GM19468 (cell line): ENCODE measurements at regions not wholly inside any gene's neighbourhood (a gene's known extent, or its start where the extent isn't known, plus 50 kb on each side); places are given as distances from the start of the nearest gene placed in this dataset.
"Not testable (repeated sequence)": the region's sequence is repeated elsewhere in the genome, so short reads cannot be mapped to it uniquely, and the experiment has no call there.

Experiments used
- ATAC-seq: cut with Tn5 transposase; IDR thresholded peaks from one replicate; pipeline ENCODE4 v1.9.1; 2021; ENCODE audit warnings: mild to moderate bottlenecking, moderate library complexity, moderate number of reproducible peaks; ENCODE audit not compliant: unreplicated experiment; ENCODE audit errors: extremely low read depth

DNA sequence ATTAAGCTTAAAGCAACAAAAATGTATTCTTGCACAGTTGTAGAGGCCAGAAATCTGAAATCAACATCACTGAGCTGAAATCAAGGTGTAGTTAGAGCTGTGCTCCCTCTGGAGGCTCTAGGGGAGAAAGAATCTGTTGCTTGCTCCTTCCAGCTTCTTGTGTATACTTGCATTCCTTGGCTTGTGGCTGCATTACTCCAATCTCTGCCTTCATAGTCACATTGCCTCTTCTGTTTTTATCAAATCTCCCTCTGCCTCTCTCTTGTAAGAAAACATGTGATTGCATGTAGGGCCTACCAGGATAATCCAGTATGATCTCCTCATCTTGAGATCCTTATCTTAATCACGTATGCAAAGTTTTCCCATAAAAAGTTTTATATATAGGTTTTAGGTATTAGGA is 487.9 kb upstream of the SGO1 start:
- no peak for ATAC-seq

GRCh38 chr3:20669675-20670074 is 483.7 kb upstream of the SGO1 start:
- no peak for ATAC-seq

DNA sequence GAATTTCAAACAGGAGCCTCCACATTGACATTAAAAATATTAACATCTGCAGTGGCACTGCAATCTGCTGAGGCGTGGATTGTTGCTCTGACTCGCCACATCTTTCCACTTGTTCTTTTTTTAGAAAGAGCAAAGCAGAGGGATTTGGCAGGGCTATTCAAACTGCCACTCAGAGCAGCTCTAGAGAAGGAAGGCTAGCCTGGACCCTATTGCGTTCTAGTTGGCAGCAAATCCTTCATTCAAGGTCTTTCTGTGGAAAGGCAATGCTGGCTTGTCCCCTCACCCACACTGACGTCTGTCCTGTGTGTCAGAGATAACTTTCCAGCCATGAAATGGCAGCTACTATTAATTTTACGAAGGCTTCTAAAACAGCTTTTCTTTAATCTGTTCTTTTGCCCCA is 483.2 kb upstream of the SGO1 start:
- no peak for ATAC-seq

GRCh38 chr3:20668411-20668810 is 482.4 kb upstream of the SGO1 start:
- ATAC-seq = no peak

DNA sequence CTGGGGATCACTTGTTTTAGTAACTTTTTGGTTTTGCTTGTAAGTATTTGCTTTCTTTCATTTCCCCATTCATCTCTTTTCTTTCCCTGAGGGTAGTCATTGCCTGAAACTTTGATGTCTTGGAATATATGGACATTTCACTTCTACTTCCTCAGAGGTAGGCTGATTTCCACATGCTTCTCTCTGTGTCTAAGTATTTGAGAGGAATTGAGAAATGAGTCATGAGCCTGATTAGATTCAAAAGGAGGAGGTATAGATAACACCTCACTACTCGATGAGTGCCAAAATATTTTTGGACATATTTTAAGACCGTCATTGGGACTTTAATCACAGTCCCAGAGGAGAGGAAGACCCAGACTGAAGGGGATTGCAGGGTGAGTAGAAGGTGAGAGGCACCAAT is 480.1 kb upstream of the SGO1 start:
- ATAC-seq = no peak

DNA sequence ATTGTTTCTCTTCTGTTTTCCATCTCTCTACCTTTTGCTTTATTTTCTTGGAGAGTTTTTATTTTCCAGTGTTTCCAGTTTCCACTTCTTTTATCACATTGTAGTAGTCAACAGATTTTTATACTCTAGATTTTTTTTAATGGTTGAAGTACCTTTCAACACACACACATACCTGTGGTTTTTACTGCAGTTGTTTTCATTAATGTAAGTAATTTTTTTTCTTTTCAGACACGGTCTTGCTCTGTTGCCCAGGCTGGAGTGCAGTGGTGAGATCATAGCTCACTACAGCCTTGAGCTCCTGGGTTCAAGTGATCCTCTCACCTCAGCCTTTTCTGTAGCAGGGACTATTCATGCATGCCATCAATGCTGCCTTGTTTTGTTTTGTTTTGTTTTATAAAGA is 472.5 kb upstream of the SGO1 start:
- no peak for ATAC-seq

- no peak for ATAC-seq
Measured at GRCh38 chr3:20657560-20657959, 471.6 kb upstream of the SGO1 start.

DNA sequence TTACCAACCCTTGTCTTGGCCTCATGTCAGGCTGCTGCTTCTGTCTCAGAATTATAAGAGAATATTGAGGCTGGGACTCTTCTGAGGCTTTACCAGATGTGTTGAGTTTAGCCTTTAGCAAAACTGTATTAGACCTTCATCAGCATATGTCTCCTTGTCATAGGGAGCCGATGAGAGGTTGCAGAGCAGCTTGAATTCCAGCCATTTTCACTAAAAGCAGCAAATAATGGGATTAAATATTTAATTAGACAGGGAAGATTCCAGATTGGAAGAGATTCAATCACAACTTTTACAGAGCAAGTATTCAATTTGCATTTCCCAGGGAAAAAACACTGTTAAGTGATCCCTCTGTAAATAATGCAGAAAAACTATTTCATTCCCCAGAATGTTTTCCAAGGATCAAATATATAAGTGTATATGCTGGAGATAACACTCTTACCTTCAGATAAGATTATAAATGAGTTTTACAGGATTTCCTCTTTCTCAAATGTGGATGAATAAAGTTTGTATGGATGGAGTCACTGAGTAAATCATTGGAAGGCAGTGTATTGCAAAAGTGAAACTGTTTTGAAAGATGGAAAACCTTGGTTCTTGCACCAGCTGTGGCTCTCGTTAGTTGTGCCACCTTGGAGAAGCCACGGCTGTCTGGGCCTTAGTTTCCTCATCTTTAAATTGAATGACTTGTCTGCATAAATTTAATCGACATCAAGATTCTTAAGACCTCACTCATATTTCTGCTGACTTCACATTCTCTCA is 466.4 kb upstream of the SGO1 start:
- ATAC-seq = no peak

- ATAC-seq = no peak
Measured at GRCh38 chr3:20648921-20649381, 462.9 kb upstream of the SGO1 start.

- no peak for ATAC-seq
Measured at GRCh38 chr3:20648294-20648693, 462.3 kb upstream of the SGO1 start.

- no peak for ATAC-seq
Measured at GRCh38 chr3:20646425-20646824, 460.4 kb upstream of the SGO1 start.

DNA sequence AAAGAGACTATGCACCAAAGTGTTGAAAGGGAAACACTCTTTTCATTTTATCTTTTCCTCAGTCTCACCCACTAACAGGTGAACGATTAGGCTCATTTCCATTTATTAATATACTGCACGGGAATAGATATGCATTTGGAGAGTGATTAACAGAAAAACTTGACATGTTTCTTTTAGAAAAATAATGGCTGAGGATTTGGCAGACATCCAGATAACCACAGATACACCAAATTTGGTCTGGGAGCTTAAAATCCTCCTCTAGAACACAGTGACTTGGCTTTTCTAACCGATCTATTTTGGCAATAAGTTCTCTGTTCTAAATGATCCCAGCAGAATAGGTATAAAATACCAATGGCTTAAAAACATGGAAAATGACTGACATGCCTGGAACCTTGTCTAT is 459.3 kb upstream of the SGO1 start:
- no peak for ATAC-seq

- no peak for ATAC-seq
Measured at GRCh38 chr3:20637729-20638128, 451.7 kb upstream of the SGO1 start.

- no peak for ATAC-seq
Measured at GRCh38 chr3:20622304-20622703, 436.3 kb upstream of the SGO1 start.

GRCh38 chr3:20618621-20619020 is 432.6 kb upstream of the SGO1 start:
- not testable (repeated sequence) for ATAC-seq

DNA sequence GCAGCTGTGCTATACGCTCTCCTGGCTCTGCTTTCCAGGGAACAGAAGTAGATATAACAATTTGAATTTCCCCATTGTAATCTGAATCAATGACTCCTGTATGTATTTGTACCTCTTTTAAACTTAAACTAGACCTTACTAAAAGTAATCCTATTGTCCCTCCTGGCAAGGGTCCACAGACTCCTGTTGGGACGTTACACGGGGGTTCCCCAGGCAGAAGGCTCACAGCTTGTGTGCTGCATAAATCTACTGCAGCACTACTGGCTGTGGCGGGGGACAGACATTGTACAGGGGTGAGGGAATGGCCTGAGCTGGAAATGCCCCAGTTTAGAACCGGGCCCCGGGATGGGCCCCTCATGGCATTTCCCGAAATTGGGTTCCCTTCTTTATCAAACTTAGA is 432.2 kb upstream of the SGO1 start:
- not testable (repeated sequence) for ATAC-seq

GRCh38 chr3:20615982-20616381 is 430.0 kb upstream of the SGO1 start:
- not testable (repeated sequence) for ATAC-seq

GRCh38 chr3:20608054-20608738 is 422.2 kb upstream of the SGO1 start:
- no peak for ATAC-seq

DNA sequence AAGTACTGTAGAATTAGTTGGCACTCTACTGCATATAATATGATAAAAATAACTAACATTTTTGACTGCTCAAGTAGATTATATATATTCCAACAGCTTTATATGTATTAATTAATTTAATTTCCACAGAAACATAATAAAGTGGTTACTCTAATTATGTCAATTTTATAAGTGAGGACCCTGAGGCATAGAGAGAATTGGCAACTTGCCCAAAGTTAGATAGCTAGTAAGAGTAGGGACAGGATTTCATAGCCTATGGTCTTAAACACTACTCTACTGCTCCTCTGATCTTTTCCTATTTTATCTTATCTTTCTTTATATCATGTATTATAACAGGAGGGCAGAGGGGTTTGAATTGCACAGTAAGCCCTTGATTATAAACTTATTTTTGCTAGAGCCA is 418.7 kb upstream of the SGO1 start:
- ATAC-seq = no peak

DNA sequence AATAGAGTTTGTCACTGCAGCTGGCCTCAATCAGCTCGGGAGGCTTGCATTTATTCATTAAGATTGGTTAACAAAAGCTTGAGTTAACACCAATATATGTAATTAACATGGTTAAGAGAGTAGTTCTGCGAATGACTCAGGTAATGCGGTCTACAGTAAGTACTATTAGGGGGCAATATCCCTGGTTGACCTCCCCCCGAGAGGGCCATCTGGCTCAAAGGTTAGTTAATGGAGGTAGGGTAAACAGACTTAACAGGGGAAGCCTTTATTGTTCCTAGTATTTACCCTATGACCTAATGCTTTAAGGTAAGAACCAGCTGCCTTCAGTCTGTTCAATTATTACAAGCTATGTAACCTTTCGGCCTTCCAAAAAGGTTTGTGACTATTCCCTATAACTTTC is 403.3 kb upstream of the SGO1 start:
- ATAC-seq = no peak

GRCh38 chr3:20588781-20589180 is 402.8 kb upstream of the SGO1 start:
- ATAC-seq = no peak

DNA sequence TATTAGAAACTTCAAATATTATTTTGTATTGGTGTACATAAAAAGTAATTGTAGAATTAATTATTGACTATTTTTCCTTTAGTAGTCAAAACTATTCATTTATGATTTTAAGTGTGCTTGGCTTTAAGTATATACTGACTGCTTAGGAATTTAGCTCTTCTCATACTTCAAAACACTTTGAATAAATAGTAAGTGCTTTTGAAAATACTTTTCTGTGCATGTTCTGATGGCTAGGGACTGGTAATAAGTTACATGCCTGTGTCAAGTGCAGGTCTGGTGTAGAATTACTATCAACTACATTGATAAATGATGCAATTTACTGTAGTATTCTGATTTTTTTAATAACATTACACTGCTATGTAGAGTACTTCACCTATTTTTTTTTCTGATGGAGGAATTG is 397.6 kb upstream of the SGO1 start:
- ATAC-seq = no peak
